ENCODE measurements at regions not wholly inside any gene's neighbourhood (a gene's known extent, or its start where the extent isn't known, plus 50 kb on each side); places are given as distances from the start of the nearest gene placed in this dataset.
A peak's percentile ranks its signal among the peaks of the same experiment; 100 is the strongest.

DNA sequence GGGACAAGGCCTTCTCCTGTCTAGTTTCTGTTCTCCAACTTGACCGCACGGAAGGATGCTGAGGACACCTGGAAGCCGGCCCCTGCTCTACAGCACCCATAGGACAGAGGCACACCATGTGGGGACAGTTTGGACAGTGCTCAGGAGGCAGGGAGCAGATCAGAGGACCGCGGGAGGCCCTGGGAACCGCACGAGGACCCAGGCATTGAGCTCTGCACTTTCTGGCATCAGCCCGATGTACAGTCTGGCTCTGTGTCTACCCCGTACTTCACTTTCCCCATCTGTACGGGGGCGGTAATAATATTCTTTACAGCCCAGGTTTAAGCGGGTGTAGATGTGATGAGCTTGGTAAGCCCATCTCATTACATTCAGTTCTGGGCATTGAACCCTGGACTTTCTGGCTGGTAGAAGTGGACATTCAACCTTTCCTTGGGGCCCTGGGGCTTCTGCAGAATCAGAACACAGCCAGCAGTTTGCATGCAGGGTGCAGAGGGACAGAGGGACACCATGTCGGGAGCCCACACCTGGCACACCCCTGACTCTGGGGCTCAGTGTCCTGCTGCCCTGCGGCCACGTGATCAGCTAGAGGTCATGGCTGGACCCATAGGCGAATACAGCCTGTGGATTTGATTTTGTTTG is 258.7 kb downstream of the SEC14L1 start:
- Histone ChIP-seq H3K4me3 (ENCODE audit: low read length) (no peak overlapping the region), H3K27me3 (ENCODE audit: control insufficient read depth, insufficient read depth, low read length) (no peaks in the 10 kb centered on the region), H3K4me1 (ENCODE audit: control insufficient read depth, insufficient read depth, low read length) (peaks cover 77% of the 10 kb centered on the region), H3K36me3 (ENCODE audit: control insufficient read depth, insufficient read depth, low read length) (peaks cover 42% of the 10 kb centered on the region), H3K9me3 (replicated peaks; ENCODE audit: control insufficient read depth, low read depth, low read length) (no peaks in the 10 kb centered on the region), H3K27ac (ENCODE audit: low read length) (peak overlapping the region; percentile 25)
- no peak for DNase-seq
- WGBS (ENCODE audit: insufficient coverage), result 50% methylated on average over 7 of the region's 16 CpGs

- Histone ChIP-seq H3K9me3 (replicated peaks; ENCODE audit: control insufficient read depth, low read depth, low read length) (no peaks in the 10 kb centered on the region), H3K27ac (ENCODE audit: low read length) (peak overlapping the region; percentile 25), H3K36me3 (ENCODE audit: control insufficient read depth, insufficient read depth, low read length) (peaks cover 47% of the 10 kb centered on the region), H3K4me3 (ENCODE audit: low read length) (no peak overlapping the region), H3K27me3 (ENCODE audit: control insufficient read depth, insufficient read depth, low read length) (no peaks in the 10 kb centered on the region), H3K4me1 (ENCODE audit: control insufficient read depth, insufficient read depth, low read length) (peaks cover 80% of the 10 kb centered on the region)
- 63% methylated on average over 5 of the region's 8 CpGs for WGBS (ENCODE audit: insufficient coverage)
- DNase-seq, result no peak
These were observed 259.7 kb downstream of the SEC14L1 start for GRCh38 chr17:77400445-77400870.

- Histone ChIP-seq H3K4me1 (ENCODE audit: control insufficient read depth, insufficient read depth, low read length) (peaks cover 70% of the 10 kb centered on the region), H3K9me3 (replicated peaks; ENCODE audit: control insufficient read depth, low read depth, low read length) (no peaks in the 10 kb centered on the region), H3K27ac (ENCODE audit: low read length) (no peak overlapping the region), H3K27me3 (ENCODE audit: control insufficient read depth, insufficient read depth, low read length) (no peaks in the 10 kb centered on the region), H3K4me3 (ENCODE audit: low read length) (no peak overlapping the region), H3K36me3 (ENCODE audit: control insufficient read depth, insufficient read depth, low read length) (peaks cover 57% of the 10 kb centered on the region)
- WGBS (ENCODE audit: insufficient coverage), result 85% methylated on average over 34 of the region's 34 CpGs
- DNase-seq, result no peak
These were observed 261.5 kb downstream of the SEC14L1 start for GRCh38 chr17:77402159-77402731.

GRCh38 chr17:77403854-77404253 is 263.1 kb downstream of the SEC14L1 start:
- Histone ChIP-seq H3K4me3 (ENCODE audit: low read length) (no peak overlapping the region), H3K9me3 (replicated peaks; ENCODE audit: control insufficient read depth, low read depth, low read length) (no peaks in the 10 kb centered on the region), H3K4me1 (ENCODE audit: control insufficient read depth, insufficient read depth, low read length) (peaks cover 76% of the 10 kb centered on the region), H3K27me3 (ENCODE audit: control insufficient read depth, insufficient read depth, low read length) (no peaks in the 10 kb centered on the region), H3K36me3 (ENCODE audit: control insufficient read depth, insufficient read depth, low read length) (peaks cover 53% of the 10 kb centered on the region), H3K27ac (ENCODE audit: low read length) (peak overlapping the region; percentile 16)
- 86% methylated on average over 1 of the region's 9 CpGs for WGBS (ENCODE audit: insufficient coverage)
- no peak for DNase-seq

DNA sequence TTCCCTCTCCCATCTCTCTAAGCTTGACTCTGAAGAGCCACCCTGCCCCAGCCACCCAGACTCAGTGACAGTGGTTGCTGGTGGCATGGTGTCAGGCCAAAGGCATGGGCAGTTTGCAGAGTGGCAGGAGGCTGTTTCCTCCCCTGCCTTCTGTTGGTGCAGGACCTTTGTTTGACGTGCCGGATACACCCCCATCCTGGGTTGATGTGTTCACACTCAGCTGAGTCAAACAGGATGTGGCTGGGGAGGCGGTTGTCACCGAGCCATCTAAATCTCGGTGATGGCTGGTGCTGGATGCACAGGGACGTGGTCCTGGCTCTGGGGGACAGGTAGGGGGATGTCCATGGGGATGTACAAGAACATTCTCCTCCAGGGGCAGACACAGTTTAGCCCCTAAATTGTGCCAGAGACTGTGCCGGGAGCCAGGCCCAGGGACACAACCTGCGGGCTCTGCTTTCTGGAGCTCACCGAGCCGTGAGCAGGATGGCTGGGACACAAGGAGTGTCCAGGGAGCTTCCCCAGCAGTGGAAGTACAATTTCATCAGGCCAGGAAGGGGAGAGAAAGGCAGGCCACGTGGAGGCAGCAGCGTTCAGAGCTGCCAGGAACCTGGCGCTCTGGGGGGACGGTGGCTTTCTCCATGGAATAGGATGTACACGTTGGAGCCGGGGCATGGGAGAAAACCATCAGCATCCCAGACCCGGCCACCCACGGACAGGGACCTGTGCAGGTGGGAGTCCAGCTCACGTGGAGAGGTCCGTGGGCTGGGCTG is 264.2 kb downstream of the SEC14L1 start:
- H3K4me3 ChIP-seq (ENCODE audit: low read length), result no peak overlapping the region
- whole genome bisulfite sequencing (ENCODE audit: insufficient coverage), result 39% methylated on average over 18 of the region's 20 CpGs
- H3K4me1 ChIP-seq (ENCODE audit: control insufficient read depth, insufficient read depth, low read length), result peaks cover 76% of the 10 kb centered on the region
- no peaks in the 10 kb centered on the region for H3K27me3 ChIP-seq (ENCODE audit: control insufficient read depth, insufficient read depth, low read length)
- H3K27ac ChIP-seq (ENCODE audit: low read length), result peak overlapping the region; percentile 64
- no peaks in the 10 kb centered on the region for H3K9me3 ChIP-seq (replicated peaks; ENCODE audit: control insufficient read depth, low read depth, low read length)
- H3K36me3 ChIP-seq (ENCODE audit: control insufficient read depth, insufficient read depth, low read length), result peaks cover 44% of the 10 kb centered on the region
- peak; percentile 69 for DNase-seq

- peak overlapping the region; percentile 64 for H3K27ac ChIP-seq (ENCODE audit: low read length)
- H3K9me3 ChIP-seq (replicated peaks; ENCODE audit: control insufficient read depth, low read depth, low read length), result no peaks in the 10 kb centered on the region
- no peaks in the 10 kb centered on the region for H3K27me3 ChIP-seq (ENCODE audit: control insufficient read depth, insufficient read depth, low read length)
- DNase-seq, result peak; percentile 46
- 78% methylated on average over 5 of the region's 11 CpGs for WGBS (ENCODE audit: insufficient coverage)
- peaks cover 44% of the 10 kb centered on the region for H3K36me3 ChIP-seq (ENCODE audit: control insufficient read depth, insufficient read depth, low read length)
- no peak overlapping the region for H3K4me3 ChIP-seq (ENCODE audit: low read length)
- peaks cover 76% of the 10 kb centered on the region for H3K4me1 ChIP-seq (ENCODE audit: control insufficient read depth, insufficient read depth, low read length)
These were observed 265.3 kb downstream of the SEC14L1 start for GRCh38 chr17:77405867-77406732.

DNA sequence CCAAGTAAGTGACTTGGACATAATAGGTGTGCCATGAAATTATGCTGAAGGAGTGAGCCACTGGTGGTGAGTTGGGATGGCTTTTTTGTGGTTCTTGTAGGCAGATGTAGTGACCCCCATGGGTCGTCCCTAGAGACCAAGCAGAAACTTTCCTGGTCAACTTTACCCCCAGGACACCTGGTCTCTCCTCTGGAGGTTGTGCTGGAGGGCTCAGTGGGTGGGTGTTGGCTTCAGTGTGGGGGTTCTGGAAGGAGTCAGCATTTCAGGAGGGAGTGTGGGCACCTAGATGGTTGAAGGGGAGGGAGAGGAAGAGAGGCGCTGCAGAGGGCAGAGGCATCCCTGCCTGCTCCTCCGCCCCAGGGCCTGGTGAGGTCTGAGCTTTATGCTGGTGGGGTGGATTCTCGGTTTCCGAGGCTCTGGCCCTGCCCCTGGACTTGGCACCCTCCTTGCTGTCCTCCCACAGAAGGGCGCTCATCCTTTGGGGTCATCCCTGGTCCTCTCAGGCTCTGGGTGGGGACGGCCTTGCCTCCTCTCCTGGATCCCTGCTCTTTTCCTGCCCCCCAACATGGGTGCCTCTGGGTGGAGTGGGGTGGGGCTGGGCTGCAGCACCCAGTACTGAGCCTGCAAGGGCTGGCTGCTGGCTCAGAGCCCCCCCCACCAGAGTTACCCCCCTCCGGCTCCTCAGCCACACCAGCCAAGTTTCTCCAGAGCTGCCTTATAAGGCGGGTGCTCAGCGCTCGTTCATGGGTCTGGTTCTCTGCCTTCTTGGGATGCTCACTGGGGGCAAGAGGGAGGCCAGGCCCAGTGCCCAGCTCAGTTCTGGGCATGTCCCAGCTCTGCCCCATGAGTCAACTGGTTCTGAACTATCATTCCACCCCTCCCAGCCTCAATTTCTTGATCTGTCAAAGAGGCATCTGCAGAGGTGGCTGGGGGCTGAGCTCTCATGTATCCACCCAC is 266.8 kb downstream of the SEC14L1 start:
- WGBS (ENCODE audit: insufficient coverage), result 67% methylated on average over 5 of the region's 11 CpGs
- H3K36me3 ChIP-seq (ENCODE audit: control insufficient read depth, insufficient read depth, low read length), result peaks cover 30% of the 10 kb centered on the region

GRCh38 chr17:77408284-77408683 is 267.5 kb downstream of the SEC14L1 start:
- 55% methylated on average over 7 of the region's 9 CpGs for WGBS (ENCODE audit: insufficient coverage)
- no peak overlapping the region for H3K4me3 ChIP-seq (ENCODE audit: low read length)
- no peak for DNase-seq
- peaks cover 23% of the 10 kb centered on the region for H3K36me3 ChIP-seq (ENCODE audit: control insufficient read depth, insufficient read depth, low read length)
- no peaks in the 10 kb centered on the region for H3K27me3 ChIP-seq (ENCODE audit: control insufficient read depth, insufficient read depth, low read length)
- H3K27ac ChIP-seq (ENCODE audit: low read length), result peak overlapping the region; percentile 90
- H3K4me1 ChIP-seq (ENCODE audit: control insufficient read depth, insufficient read depth, low read length), result peaks cover 82% of the 10 kb centered on the region
- peaks cover 9% of the 10 kb centered on the region for H3K9me3 ChIP-seq (replicated peaks; ENCODE audit: control insufficient read depth, low read depth, low read length)

More for the DNA sequence above, 266.8 kb downstream of the SEC14L1 start:
- DNase-seq, result no peak
- Histone ChIP-seq H3K27ac (ENCODE audit: low read length) (peak overlapping the region; percentile 90), H3K4me1 (ENCODE audit: control insufficient read depth, insufficient read depth, low read length) (peaks cover 87% of the 10 kb centered on the region), H3K27me3 (ENCODE audit: control insufficient read depth, insufficient read depth, low read length) (no peaks in the 10 kb centered on the region), H3K4me3 (ENCODE audit: low read length) (no peak overlapping the region), H3K9me3 (replicated peaks; ENCODE audit: control insufficient read depth, low read depth, low read length) (peaks cover 4% of the 10 kb centered on the region)

All from muscle of leg (tissue), 3 donors.